T-helper 9 cell (primary cell): ENCODE measurements at regions not wholly inside any gene's neighbourhood (a gene's known extent, or its start where the extent isn't known, plus 50 kb on each side); places are given as distances from the start of the nearest gene placed in this dataset.
A peak's percentile ranks its signal among the peaks of the same experiment; 100 is the strongest.
"Not testable (repeated sequence)": the region's sequence is repeated elsewhere in the genome, so short reads cannot be mapped to it uniquely, and the experiment has no call there.

Source experiments
- DNase-seq: peaks from one replicate; pipeline ENCODE4 v3.0.0-alpha.2; 2020

DNA sequence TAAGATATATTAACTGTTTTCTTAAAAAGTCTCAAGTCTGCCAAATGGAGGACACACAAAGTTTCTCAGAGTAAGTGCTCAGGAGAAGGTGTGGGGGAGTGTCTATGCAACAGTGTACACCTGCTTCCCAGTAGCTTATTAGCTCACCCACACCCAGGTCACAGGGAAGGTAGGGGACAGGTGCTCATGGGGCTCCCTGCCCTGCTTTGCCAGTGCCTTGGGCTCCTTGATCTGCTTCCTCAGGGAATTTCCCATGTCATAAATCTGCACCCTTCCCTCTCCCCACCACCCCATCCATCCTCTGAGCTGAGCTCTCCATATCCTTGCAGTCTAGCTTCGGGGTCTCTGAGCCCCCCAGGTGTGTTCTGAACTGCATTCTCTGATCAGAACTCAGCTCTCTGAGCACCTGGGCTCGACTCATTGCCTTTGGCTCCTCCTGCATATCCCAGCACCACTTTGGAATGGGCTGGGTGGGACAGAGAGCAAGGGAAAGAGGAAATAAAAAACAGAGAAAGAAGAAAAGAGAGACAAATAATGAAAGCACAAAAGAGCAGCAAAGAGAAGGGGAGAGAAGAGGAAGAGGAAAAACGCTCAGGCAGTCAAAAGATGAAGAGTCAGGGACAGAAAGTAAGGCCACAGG lies 87.0 kb upstream of the ATP1B1 start:
- DNase-seq, result no peak

DNA sequence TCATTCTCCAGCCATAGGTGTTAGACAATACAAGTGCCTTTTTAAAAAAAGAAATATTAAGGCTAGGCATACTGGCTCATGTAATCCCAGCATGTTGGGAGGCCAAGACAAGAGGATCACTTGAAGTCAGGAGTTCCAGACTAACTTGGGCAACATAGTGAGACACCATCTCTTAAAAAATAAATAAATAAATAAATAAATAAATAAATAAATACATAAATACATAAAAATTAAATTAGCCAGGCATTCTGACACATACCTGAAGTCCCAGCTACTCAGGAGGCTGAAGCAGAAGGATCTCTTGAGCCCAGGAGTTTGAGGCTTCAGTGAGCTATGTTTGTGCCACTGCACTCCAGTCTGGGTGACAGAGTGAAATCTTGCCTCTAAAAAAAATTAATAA lies 85.8 kb upstream of the ATP1B1 start:
- DNase-seq, result no peak

DNA sequence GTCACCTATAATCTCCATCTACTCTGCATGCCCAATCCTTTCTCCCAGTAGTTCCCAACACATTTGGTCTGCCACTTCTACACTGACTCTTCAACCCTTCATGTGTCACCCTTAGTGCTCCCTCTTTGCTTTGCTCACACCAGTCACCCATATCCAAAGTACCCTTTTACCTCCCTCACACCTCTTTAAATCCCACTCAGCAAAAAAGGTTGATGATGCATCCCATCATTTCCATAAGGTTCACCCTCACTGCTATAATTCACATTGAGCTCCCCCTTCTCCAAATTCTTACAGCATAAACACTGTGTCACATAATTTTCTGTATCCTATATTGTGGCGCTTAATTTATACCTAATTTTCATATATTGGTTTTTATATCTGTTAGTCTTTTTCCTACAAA lies 83.8 kb upstream of the ATP1B1 start:
- no peak for DNase-seq

DNA sequence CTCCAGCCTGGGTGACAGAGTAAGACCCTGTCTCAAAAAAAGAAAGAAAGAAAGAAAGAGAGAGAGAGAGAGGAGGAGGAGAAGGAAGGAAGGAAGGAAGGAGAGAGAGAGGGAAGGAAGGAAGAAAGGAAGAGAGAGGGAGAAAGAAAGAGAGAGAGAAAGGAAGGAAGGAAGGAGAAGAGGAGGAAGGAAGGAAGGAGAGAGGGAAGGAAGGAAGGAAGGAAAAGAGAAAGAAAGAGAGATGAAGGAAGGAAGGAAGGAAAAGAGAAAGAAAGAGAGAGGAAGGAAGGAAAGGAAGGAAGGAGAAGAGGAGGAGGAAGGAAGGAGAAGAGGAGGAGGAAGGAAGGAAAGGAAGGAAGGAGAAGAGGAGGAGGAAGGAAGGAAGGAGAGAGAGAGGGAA lies 82.2 kb upstream of the ATP1B1 start:
- DNase-seq, result no peak

DNA sequence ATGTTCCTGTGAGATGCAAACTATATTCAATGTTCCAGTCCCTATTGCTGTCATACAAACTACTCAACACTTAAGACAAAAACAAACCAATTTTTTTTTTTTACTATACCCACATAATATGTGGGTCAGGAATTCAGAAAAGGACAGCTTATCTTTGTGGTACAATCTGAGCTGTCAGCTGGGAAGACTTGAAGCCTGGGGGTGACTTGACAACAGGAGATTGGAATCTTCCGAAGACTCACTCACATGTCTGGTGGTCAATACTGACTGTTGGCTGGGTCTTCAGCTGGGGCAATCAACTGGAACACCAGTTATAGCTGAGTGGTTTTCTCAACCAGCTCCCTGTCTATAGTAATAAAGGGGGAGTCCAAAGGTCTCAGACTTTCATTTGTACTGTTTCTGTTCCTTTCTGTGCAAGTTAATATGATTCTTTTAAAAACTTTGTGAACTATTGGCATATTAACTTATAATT lies 81.7 kb upstream of the ATP1B1 start:
- DNase-seq, result no peak

DNA sequence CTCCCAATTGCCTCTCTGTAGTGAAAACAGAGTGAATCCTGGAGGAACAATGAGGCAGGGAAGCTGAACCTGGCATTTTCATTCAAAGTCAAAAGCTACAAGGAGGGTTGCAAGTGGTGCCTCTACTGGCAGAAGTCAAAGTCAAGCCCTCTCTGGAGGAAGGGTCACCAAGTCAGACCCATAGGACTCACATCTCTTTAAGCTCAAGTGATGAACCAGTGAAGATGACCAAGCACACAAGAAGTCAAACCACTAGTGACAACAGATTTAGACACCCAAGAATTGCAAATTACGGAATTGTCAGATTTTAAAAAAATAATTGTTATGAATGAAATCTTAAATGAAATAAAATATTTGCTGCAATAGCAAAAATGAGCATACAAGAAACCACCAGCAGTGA lies 81.1 kb upstream of the ATP1B1 start:
- DNase-seq, result no peak

DNA sequence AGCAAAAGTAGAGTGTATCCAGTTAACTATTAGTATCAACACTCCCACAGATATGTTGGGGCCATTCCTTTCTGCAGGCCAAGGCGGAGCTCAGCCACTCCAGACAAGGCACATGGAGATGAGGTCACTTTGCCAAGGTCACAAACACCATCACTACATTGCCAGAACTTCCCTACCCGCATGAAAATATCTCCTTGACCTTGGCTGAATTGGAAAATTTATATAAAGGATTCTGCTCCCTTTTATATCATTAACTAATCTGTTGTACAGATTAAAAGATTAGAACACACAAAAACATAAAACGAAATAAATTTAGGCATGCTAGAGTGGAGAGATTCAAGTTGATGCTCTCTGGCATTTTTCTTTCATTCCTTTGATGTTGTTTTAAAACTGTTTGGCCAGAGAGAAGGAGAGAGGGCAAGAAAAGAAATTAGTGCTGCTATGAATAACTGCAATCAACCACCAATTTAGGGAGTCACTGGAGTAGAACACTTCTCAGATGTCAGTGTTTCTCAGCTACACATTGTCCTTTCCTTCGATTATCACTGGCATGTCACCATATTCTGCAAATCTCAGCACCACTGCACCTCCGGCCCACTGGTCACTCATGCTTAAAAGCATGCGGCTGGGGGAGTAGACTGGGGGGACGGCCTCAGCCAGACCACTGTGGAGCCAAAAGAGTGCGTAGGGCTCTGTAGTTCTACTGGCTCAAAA lies 78.7 kb upstream of the ATP1B1 start:
- no peak for DNase-seq

DNA sequence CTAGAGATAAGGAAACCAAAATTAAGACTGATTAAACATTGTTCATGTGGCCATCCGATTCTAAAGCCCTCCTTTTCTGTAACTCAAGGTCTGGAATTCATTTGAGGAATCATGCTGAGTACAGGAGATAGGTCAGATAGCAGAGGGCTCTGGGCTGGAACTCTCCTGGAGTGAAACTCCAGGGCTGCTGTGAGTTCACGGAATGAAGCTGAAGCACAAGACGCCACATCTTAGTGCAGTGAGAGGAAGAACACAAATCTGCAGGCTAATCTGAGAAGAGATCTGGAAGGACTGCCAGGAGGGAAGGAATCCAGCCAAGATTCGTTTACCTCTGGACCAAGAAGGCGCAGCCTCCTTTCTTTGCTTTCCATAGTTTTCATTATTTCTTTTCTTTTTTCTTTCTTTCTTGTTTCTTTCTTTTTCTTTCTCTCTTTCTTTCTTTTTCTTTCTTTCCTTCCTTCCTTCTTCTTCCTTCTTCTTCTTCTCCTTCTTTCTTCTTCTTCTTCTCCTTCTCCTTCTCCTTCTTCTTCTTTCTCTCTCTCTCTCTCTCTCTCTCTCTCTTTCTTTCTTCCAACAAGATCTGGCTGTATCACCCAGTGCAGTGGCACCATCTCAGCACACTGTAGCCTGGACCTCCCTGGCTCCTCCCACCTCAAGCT lies 74.8 kb upstream of the ATP1B1 start:
- no peak for DNase-seq

DNA sequence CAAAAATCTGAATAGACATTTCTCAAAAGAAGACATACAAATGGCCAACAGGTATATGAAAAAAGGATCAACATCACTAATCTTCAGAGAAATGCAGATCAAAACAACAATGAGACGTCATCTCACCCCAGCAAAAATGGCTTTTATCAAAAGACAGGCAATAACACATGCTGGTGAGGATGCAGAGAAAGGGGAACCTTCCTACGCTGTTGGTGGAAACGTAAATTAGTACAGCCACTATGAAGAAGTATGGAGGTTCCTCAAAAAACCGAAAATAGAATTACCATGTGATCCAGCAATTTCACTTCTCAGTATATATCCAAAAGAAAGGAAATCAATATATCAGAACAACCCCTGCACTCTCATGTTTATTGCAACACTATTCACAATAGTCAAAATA lies 65.1 kb upstream of the ATP1B1 start:
- no peak for DNase-seq

DNA sequence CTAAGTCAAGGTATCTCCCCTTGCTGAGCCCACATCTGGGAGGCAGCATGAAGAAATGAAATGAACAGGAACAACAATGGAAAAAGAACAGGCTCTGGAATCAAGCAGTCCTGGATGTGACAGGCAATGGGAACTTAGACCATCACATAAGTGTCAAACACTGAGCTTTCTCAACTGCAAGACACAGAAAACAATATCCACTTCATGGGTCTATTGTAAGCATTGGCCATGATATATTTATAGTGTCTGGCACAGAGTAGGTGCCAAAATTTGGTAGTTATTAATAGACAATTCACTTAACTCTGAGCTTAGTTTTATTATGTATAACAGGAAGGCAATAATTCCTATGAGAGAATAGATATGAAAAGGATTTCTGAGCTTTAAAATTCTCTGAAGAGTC lies 64.1 kb upstream of the ATP1B1 start:
- no peak for DNase-seq

DNA sequence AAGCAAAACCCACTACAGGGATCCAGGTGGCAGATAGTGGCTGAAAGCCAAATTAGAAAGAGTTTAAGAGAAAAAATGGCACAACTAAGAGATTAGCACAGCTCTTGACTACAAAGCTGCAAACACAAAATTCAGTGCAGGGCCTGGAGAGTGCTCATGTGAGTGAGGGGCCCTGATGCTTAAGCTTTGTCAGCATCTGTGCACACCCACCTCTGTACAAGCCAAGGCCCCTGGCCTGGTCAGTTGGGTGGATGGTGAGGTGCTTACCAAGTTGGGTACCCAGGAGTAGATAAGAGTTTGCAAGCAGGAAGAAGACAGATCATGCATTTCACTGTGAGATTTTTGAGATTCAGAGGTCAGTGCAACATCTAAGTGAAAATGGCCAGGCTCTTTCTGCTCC lies 62.7 kb upstream of the ATP1B1 start:
- no peak for DNase-seq

DNA sequence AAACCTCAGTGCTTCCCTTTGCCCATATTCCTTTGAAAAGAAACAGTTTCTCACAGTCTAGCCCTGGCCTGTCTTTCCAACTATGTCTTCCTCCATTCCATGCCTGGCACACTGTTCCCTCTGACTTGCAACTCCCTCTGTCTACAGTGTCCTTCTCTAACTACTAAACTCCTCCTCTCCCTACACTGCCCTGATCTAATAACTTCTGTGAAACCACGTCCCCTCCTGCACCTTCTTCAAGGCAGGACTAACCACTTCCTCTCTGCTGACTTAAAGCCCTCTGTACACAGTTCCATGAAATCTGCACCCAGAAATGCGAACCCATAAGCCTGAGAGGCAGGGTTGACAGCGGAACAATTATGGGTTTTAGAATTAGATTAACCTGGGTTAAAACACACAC lies 62.2 kb upstream of the ATP1B1 start:
- DNase-seq, result peak; percentile 1

DNA sequence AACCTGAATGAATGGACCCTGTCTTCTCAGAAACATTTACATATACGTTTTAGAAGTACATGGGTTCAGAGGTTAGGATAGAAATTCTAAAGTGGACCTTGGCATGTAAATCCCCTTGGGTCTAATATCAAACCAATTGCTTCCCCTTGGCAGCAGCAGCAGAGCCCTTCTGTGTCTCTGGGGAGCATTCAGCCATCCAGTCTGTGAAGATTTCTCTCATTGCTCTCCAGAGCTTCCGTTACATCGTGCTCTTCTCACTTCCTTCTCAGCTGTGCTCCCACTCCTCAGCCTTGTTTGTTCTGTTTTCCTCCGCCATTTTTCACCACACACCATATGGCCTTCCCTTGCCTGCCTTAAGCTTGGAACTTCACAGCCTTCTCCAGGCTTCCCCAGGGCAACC lies 61.5 kb upstream of the ATP1B1 start:
- DNase-seq, result no peak

DNA sequence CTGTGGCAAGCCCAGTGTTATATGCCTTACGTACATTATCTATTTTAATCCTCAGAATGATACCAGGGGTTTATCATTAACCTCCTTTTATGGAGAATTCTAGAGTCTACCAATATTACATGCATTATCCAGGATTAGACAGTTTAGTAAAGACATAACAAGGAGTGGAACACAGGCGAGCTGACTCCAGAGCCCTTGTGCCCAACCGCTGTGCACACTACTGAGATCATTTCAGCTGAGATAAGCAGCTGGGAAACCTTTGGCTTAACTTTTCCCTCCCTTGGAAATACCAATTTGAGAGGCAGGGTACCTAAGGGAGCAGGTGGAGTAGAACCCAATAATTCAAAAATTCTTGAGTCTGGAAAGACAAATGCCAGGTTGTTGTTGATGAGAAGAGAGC lies 59.8 kb upstream of the ATP1B1 start:
- DNase-seq, result no peak

DNA sequence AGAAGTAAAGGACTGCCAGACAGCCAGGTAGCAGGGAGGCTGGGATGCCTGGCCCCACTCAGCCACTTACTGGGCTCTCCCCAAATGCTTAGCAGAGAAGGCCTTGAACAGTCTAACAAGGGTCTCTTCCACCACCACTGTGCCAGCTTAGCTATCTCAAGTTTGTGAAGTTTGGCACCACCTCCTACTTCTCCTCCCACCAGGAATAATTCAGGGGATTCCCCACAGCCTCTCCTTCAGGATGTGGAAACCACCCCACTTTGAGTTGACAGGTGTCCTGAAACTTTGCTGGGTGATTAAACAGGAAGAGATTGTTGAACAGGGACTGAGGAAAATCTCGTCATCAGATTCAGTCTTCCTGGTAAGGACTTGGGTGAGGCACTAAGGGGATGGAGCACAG lies 59.4 kb upstream of the ATP1B1 start:
- DNase-seq, result no peak

DNA sequence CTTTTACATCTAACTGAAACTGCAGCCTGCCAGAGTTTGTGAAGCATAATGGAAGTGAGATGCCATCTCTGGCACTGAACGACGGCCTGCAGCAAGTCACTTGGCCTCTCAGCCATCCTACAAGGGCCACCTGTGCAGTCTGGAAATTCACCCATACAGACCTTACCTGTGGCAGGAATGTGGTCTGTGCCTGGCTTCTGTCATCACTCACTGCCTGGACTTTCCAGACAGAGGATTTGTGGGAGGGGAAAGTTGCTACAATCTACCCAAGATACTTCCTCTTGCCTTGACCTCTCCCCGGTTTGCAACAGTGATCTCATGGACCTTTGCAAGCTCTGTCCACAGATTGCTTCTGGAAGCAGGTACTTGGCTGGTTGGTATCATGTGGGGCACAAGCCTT lies 58.4 kb upstream of the ATP1B1 start:
- no peak for DNase-seq

DNA sequence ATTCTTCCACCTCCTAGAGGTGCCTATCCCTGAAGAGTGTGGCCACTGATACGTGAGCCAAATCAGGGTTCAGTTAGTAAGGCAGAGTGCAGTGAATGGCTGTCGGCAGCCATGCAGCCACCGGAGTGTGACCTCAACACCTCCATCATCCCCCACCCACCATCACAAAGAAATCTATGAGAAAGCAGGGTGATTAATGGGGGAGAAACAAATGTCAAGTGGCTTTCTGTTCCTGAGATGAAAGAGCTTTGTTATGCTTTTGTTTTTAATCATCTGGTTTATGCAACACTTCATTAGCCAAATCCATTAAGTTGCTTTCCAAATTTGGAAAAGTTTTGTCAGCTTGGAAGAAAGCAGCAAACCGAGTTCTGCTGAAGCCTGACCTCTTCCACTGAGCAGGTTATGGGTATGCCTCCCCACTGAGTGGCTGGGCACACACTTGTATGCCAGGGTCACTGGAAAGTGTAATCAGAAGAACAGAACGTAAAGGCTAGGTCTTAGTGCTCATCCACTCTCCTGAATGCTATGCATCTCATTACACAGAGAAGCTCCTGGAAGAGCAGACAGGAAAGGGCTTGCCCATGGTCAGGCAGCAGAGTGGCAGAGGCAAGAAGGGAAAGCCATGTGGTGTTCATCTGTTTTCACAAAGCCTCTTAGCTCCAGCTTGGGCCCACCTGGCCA lies 57.1 kb upstream of the ATP1B1 start:
- no peak for DNase-seq

DNA sequence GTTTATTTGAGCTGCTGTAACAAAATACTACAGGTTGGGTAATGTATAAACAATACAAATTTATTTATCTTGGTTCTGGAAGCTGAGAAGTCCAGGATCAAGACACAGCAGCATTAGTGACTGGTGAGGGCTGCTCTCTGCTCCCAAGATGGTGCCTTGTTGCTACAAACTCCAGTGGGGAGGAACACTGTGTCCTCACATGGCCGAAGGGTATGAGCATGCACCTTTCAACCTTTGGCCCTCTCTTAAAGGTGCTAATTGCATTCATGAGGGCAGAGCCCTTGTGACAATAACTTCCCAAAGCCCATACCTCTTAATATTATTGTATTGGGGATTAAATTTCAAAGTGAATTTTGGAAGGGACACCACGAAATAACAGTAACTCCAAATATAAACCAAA lies 55.3 kb upstream of the ATP1B1 start:
- no peak for DNase-seq

DNA sequence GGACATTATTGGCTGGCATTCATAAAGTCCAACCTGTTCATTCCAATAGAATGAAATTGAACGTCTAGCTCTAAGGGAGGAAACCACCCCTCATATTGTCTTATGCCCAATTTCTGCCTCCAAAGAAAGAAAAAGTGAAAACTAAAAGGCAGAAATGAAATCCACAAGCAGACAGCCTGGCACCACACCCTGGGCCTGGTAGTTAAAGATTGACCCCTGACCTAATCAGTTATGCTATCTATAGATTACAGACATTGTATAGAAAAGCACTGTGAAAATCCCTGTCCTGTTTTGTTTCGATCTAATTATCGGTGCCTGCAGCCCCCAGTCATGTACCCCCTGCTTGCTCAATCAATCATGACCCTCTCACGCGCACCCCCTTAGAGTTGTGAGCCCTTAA lies 54.3 kb upstream of the ATP1B1 start:
- not testable (repeated sequence) for DNase-seq

DNA sequence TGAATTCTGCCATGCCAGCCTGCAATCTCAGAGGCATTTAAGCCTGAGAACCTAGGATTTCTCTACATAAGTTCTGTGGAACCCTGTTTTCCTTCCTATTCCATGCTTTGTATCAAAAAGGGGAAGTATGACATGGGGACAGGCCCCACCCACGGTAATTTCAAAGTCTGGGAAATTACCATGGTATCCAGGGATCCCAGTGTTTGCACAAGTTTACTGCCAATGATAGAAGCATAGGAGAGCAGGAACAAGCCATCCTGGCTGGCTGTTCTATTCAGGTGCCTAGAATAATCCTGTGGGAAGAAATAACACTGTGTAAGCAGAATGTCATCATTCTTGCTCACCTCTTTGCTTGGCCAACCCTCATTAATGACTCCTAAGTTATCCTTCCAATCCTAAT lies 53.8 kb upstream of the ATP1B1 start:
- DNase-seq, result no peak

DNA sequence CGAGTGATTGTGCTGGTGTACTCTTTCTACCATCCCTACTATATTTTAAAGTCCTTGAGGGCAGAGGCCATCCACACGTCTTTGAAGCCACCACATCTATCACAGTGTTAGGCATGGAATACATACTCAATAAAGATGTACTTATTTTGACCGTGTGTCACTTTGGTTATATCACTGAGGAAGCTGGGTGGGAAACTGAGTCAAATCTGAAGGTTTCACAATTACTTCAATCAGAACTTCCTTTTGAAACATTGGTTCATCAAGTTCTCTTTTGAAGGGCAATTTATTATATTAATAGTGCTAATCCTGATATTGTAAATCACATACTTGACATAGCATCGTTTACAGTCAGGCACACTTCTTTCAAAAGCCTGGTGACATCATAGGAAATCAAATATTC lies 53.3 kb upstream of the ATP1B1 start:
- DNase-seq, result no peak
